GM12878 (cell line): ENCODE measurements at regions not wholly inside any gene's neighbourhood (a gene's known extent, or its start where the extent isn't known, plus 50 kb on each side); places are given as distances from the start of the nearest gene placed in this dataset.

ENCODE experiments used
- ATAC-seq: fragments of 200-7000 bp; cut with Tn5 transposase; 3 replicates; pipeline ENCODE4 v1.9.1; 2020; ENCODE audit warnings: mild to moderate bottlenecking, moderate library complexity
- BruUV-seq: library from RNA; stranded (reverse); fragments of 400-500 nt; replicated peaks from 2 replicates; lab custom pipeline; 2021; lab: Mats Ljungman, UMichigan
- CTCF ChIA-PET: fragments of 300-600 bp; sonication (Branson Sonifier 250); formaldehyde crosslinking; extraction: SDS; loops from one replicate; lab custom pipeline; 2021; ENCODE audit warnings: inconsistent platforms; lab: Yijun Ruan, JAX
- POLR2A ChIA-PET: fragments of 350-600 bp; formaldehyde crosslinking; extraction: SDS; loops from one replicate; lab custom pipeline; 2021; ENCODE audit warnings: inconsistent platforms; lab: Charles Lee
- RAD21 ChIA-PET: fragments of 300-600 bp; sonication (Branson Sonifier 250); formaldehyde crosslinking; loops from one replicate; lab custom pipeline; 2023; ENCODE audit warnings: antibody characterized with exemption; ENCODE audit not compliant: unreplicated experiment; lab: Charles Lee
- SMC1A ChIA-PET: fragments of 300-600 bp; sonication (Branson Sonifier 250); formaldehyde crosslinking; loops from one replicate; lab custom pipeline; 2023; ENCODE audit not compliant: unreplicated experiment, uncharacterized antibody; lab: Charles Lee
- DNase-seq: peaks from one replicate; pipeline ENCODE4 v3.0.0-alpha.2; 2011; ENCODE audit warnings: low read depth, low spot score
- FAIRE-seq: peaks from 3 replicates; lab custom pipeline; 2011; peaks lifted over from hg19 to GRCh38; lab: Jason Lieb, UNC
- H2AFZ ChIP-seq: 2 replicates; pipeline ENCODE4 v1.6.0; 2011; ENCODE audit warnings: low read depth, low read length, control low read depth; ENCODE audit not compliant: control insufficient read depth
- H3K27ac ChIP-seq: 2 replicates; pipeline ENCODE4 v1.5.1; 2011; ENCODE audit warnings: control low read depth; ENCODE audit not compliant: control insufficient read depth, insufficient read depth
- H3K27me3 ChIP-seq, 2 experiments: replicated peaks in 1 of 2; 2 replicates each; pipeline versions ENCODE4 v1.6.0 to v1.6.1; 2011; ENCODE audit warnings: low read length in 1 of 2; ENCODE audit not compliant: control insufficient read depth in 2 of 2, insufficient read depth in 2 of 2
- H3K36me3 ChIP-seq, 2 experiments: 2 replicates each; pipeline ENCODE4 v1.5.1; 2011; ENCODE audit warnings: low read length in 1 of 2; ENCODE audit not compliant: control insufficient read depth in 2 of 2, insufficient read depth in 2 of 2
- H3K4me1 ChIP-seq: 2 replicates; pipeline ENCODE4 v1.6.1; 2011; ENCODE audit warnings: mild to moderate bottlenecking, low read length, moderate library complexity, mixed read lengths; ENCODE audit not compliant: control insufficient read depth, insufficient read depth
- H3K4me2 ChIP-seq: 2 replicates; pipeline ENCODE4 v1.6.0; 2011; ENCODE audit warnings: control low read depth; ENCODE audit not compliant: control insufficient read depth, insufficient read depth
- H3K4me3 ChIP-seq: fragments of 200-600 bp; sonication (generic); 2 replicates; pipeline ENCODE4 v1.5.1; 2016
- H3K79me2 ChIP-seq: 2 replicates; pipeline ENCODE4 v1.6.0; 2011; ENCODE audit warnings: low read length; ENCODE audit not compliant: control insufficient read depth, insufficient read depth
- H3K9ac ChIP-seq: 2 replicates; pipeline ENCODE4 v1.8.0; 2011; ENCODE audit warnings: low read length, control low read depth, mixed read lengths; ENCODE audit not compliant: control insufficient read depth, insufficient read depth
- H3K9me3 ChIP-seq: replicated peaks from 3 replicates; pipeline ENCODE4 v1.5.1; 2011; ENCODE audit warnings: mild to moderate bottlenecking, low read length; ENCODE audit not compliant: control insufficient read depth, insufficient read depth
- H4K20me1 ChIP-seq: 2 replicates; pipeline ENCODE4 v1.6.0; 2011; ENCODE audit not compliant: control insufficient read depth, insufficient read depth
- ASH2L ChIP-seq: fragments of 300-600, 200-600 bp; sonication (generic); IDR thresholded peaks from 2 replicates; pipeline ENCODE4 v1.6.1; 2017; ENCODE audit warnings: low read depth, mild to moderate bottlenecking, borderline replicate concordance
- CEBPB ChIP-seq, 2 experiments: fragments of 150-350 bp in 1 of 2; IDR thresholded peaks; 2 replicates each; pipeline ENCODE4 v1.6.1; 2012 to 2014; ENCODE audit warnings: low read depth in 2 of 2, low read length in 2 of 2, borderline replicate concordance in 1 of 2, inconsistent platforms in 1 of 2
- EGR1 ChIP-seq, 2 experiments: IDR thresholded peaks; 1 replicate in 1 of 2; 2 replicates in 1 of 2; pipeline ENCODE4 v1.6.1; 2011 to 2012; ENCODE audit warnings: low read depth in 2 of 2, low read length in 2 of 2, borderline replicate concordance in 1 of 2, mild to moderate bottlenecking in 1 of 2, moderate library complexity in 1 of 2
- FOXM1 ChIP-seq: IDR thresholded peaks from 2 replicates; pipeline ENCODE4 v1.6.1; 2012; ENCODE audit warnings: low read depth, mild to moderate bottlenecking, inconsistent platforms, low read length, moderate library complexity
- HCFC1 ChIP-seq: fragments of 150-350 bp; IDR thresholded peaks from 2 replicates; pipeline ENCODE4 v1.6.1; 2014; ENCODE audit warnings: low read length
- MEF2A ChIP-seq: IDR thresholded peaks from 2 replicates; pipeline ENCODE4 v1.6.1; 2011; ENCODE audit warnings: low read depth, mild to moderate bottlenecking, low read length, moderate library complexity; ENCODE audit not compliant: insufficient read depth
- NFXL1 ChIP-seq: fragments of 450-650 bp; IDR thresholded peaks from 2 replicates; pipeline ENCODE4 v1.6.1; 2017; ENCODE audit warnings: antibody characterized with exemption, mild to moderate bottlenecking, borderline replicate concordance
- NRF1 ChIP-seq: conservative IDR thresholded peaks from 2 replicates; pipeline ENCODE4 v1.6.1; 2011; ENCODE audit warnings: mild to moderate bottlenecking, low read depth, low read length, improper control_type of control experiment
- RBBP5 ChIP-seq: fragments of 200-600 bp; sonication (generic); conservative IDR thresholded peaks from 2 replicates; pipeline ENCODE4 v1.6.1; 2016
- RELA ChIP-seq: fragments of 450-650 bp; IDR thresholded peaks from 2 replicates; pipeline ENCODE4 v1.8.0; 2014; ENCODE audit warnings: borderline replicate concordance; ENCODE audit not compliant: partially characterized antibody
- YY1 ChIP-seq: IDR thresholded peaks from 2 replicates; pipeline ENCODE4 v1.6.1; 2011; ENCODE audit warnings: low read depth, mild to moderate bottlenecking, low read length
- ZNF207 ChIP-seq: fragments of 450-650 bp; IDR thresholded peaks from 2 replicates; pipeline ENCODE4 v1.6.1; 2014; ENCODE audit warnings: antibody characterized with exemption, mild to moderate bottlenecking, borderline replicate concordance
- ZNF622 ChIP-seq: fragments of 450-650 bp; IDR thresholded peaks from 2 replicates; pipeline ENCODE4 v1.6.1; 2017; ENCODE audit warnings: mild to moderate bottlenecking, inconsistent platforms
- WGBS: methylation state at CpG from one replicate; pipeline ENCODE4 v1.1.6; 2016; ENCODE audit warnings: low lambda C conversion rate; ENCODE audit not compliant: insufficient replicate concordance, insufficient coverage; ENCODE audit errors: missing lambda C conversion rate; 5-methylcytosine and 5-hydroxymethylcytosine counted together
- in situ Hi-C: fragments of 300-500 bp; cut with MboI; formaldehyde crosslinking; loops from 9 replicates; pipeline ENCODE4 v1.14.3; 2018; ENCODE audit warnings: mixed read lengths
- intact Hi-C: fragments of 100-400 bp; cut with micrococcal nuclease; formaldehyde crosslinking; loops from one replicate; pipeline ENCODE4 v1.14.2; 2022; ENCODE audit not compliant: unreplicated experiment
- TF ChIP-seq, protein P1 (sequence below): fragments of 450-650 bp; IDR thresholded peaks from 2 replicates; pipeline ENCODE4 v1.6.1; 2017; ENCODE audit warnings: mild to moderate bottlenecking
- TF ChIP-seq, protein P2 (sequence below): fragments of 450-650 bp; IDR thresholded peaks from 2 replicates; pipeline ENCODE4 v1.6.1; 2018; ENCODE audit warnings: mild to moderate bottlenecking, low read depth, moderate library complexity; ENCODE audit not compliant: partially characterized antibody

- in situ Hi-C loops = no loop called here
- DNase-seq = no peak
- Histone ChIP-seq H3K36me3 (no peaks in the 10 kb centered on the region), H3K4me1 (no peaks in the 10 kb centered on the region), H3K4me2 (no peak overlapping the region), H3K9ac (no peak overlapping the region), H3K79me2 (no peaks in the 10 kb centered on the region), H4K20me1 (no peaks in the 10 kb centered on the region), H3K9me3 (peaks cover under 1% of the 10 kb centered on the region; the same call in 1 of the 3 replicates), H3K27ac (no peak overlapping the region), H2AFZ (no peak overlapping the region), H3K27me3 (peaks cover 0 to 2% of the 10 kb centered on the region in 2 experiments; a peak in 1 of 4 replicates), H3K4me3 (no peak overlapping the region)
- ChIA-PET RAD21 (no interaction called here), CTCF (no interaction called here), SMC1A (no interaction called here), POLR2A (no interaction called here)
- FAIRE-seq = no peak
- BruUV-seq = no TSS peak
- TF ChIP-seq ZNF207 (no peak), CEBPB (IDR thresholded peaks at IDR 0.05; ENCODE audit: borderline replicate concordance in 1 of 2, low read depth in 2 of 2, low read length in 2 of 2) (no peak), HCFC1 (no peak), MEF2A (no peak), EGR1 (IDR thresholded peaks at IDR 0.05; ENCODE audit: borderline replicate concordance in 1 of 2, low read depth in 2 of 2, low read length in 2 of 2) (no peak), RELA (no peak), ZNF622 (no peak), RBBP5 (no peak), NRF1 (no peak), ASH2L (no peak), FOXM1 (no peak), NFXL1 (no peak), YY1 (no peak)
- TF ChIP-seq, protein P1, sequence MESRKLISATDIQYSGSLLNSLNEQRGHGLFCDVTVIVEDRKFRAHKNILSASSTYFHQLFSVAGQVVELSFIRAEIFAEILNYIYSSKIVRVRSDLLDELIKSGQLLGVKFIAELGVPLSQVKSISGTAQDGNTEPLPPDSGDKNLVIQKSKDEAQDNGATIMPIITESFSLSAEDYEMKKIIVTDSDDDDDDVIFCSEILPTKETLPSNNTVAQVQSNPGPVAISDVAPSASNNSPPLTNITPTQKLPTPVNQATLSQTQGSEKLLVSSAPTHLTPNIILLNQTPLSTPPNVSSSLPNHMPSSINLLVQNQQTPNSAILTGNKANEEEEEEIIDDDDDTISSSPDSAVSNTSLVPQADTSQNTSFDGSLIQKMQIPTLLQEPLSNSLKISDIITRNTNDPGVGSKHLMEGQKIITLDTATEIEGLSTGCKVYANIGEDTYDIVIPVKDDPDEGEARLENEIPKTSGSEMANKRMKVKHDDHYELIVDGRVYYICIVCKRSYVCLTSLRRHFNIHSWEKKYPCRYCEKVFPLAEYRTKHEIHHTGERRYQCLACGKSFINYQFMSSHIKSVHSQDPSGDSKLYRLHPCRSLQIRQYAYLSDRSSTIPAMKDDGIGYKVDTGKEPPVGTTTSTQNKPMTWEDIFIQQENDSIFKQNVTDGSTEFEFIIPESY = no peak
- TF ChIP-seq, protein P2, sequence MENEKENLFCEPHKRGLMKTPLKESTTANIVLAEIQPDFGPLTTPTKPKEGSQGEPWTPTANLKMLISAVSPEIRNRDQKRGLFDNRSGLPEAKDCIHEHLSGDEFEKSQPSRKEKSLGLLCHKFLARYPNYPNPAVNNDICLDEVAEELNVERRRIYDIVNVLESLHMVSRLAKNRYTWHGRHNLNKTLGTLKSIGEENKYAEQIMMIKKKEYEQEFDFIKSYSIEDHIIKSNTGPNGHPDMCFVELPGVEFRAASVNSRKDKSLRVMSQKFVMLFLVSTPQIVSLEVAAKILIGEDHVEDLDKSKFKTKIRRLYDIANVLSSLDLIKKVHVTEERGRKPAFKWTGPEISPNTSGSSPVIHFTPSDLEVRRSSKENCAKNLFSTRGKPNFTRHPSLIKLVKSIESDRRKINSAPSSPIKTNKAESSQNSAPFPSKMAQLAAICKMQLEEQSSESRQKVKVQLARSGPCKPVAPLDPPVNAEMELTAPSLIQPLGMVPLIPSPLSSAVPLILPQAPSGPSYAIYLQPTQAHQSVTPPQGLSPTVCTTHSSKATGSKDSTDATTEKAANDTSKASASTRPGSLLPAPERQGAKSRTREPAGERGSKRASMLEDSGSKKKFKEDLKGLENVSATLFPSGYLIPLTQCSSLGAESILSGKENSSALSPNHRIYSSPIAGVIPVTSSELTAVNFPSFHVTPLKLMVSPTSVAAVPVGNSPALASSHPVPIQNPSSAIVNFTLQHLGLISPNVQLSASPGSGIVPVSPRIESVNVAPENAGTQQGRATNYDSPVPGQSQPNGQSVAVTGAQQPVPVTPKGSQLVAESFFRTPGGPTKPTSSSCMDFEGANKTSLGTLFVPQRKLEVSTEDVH = no peak
- WGBS = 31% methylated on average over 14 of the region's 14 CpGs
- no peak for ATAC-seq
- intact Hi-C loops = no loop called here
Measured at GRCh38 chr20:20791664-20792568, 79.5 kb upstream of the RALGAPA2 start.
